ENCODE measurements at regions not wholly inside any gene's neighbourhood (a gene's known extent, or its start where the extent isn't known, plus 50 kb on each side); places are given as distances from the start of the nearest gene placed in this dataset.

GRCh38 chr11:128294671-128295050 lies 292.7 kb downstream of the ETS1 start:
- ATAC-seq: no peak
- TF ChIP-seq CTCF (IDR thresholded peaks at IDR 0.05): no peak
- H3K27me3 ChIP-seq (ENCODE audit: low read depth): no peaks in the 10 kb centered on the region

GRCh38 chr11:128294001-128294670 lies 293.2 kb downstream of the ETS1 start:
- DNase-seq (no peak), ATAC-seq (no peak)
- Histone ChIP-seq H3K4me3 (no peak overlapping the region), H3K27me3 (ENCODE audit: low read depth) (no peaks in the 10 kb centered on the region), H3K27ac (no peak overlapping the region), H3K9me3 (no peaks in the 10 kb centered on the region), H3K4me1 (peaks cover 63% of the 10 kb centered on the region), H3K36me3 (no peaks in the 10 kb centered on the region)
- intact Hi-C loops (cut with DNase I): loop anchor here (5.0 kb wide), 1 partner anchor 338 kb away; no protein-coding TSS in a partner anchor
- no peak for TF ChIP-seq CTCF (IDR thresholded peaks at IDR 0.05)

More at GRCh38 chr11:128294671-128295050, 292.7 kb downstream of the ETS1 start:
- Histone ChIP-seq H3K4me3 (no peak overlapping the region), H3K36me3 (no peaks in the 10 kb centered on the region), H3K27ac (no peak overlapping the region), H3K4me1 (peaks cover 67% of the 10 kb centered on the region), H3K9me3 (no peaks in the 10 kb centered on the region)
- no peak for DNase-seq
- intact Hi-C loops (cut with DNase I): loop anchor here (5.0 kb wide), 1 partner anchor 338 kb away; no protein-coding TSS in a partner anchor

- TF ChIP-seq CTCF (IDR thresholded peaks at IDR 0.05): no peak
- Histone ChIP-seq H3K4me1 (peaks cover 42% of the 10 kb centered on the region), H3K4me3 (no peak overlapping the region), H3K27me3 (ENCODE audit: low read depth) (no peaks in the 10 kb centered on the region), H3K9me3 (no peaks in the 10 kb centered on the region), H3K36me3 (no peaks in the 10 kb centered on the region), H3K27ac (peak overlapping the region; percentile 69)
- intact Hi-C loops (cut with DNase I): loop anchor here (5.0 kb wide), 1 partner anchor 340 kb away; no protein-coding TSS in a partner anchor
- ATAC-seq (no peak), DNase-seq (no peak)
These were observed 295.5 kb downstream of the ETS1 start for GRCh38 chr11:128291835-128292234.

- peak overlapping the region; percentile 23 for H3K4me3 ChIP-seq
- H3K4me1 ChIP-seq: peaks cover 41% of the 10 kb centered on the region
- H3K27me3 ChIP-seq (ENCODE audit: low read depth): no peaks in the 10 kb centered on the region
- H3K9me3 ChIP-seq: no peaks in the 10 kb centered on the region
- TF ChIP-seq CTCF (IDR thresholded peaks at IDR 0.05): no peak
- H3K27ac ChIP-seq: peak overlapping the region; percentile 69
- DNase-seq: no peak
- intact Hi-C loops (cut with DNase I): loop anchor here (5.0 kb wide), 1 partner anchor 341 kb away; no protein-coding TSS in a partner anchor
- ATAC-seq: no peak
- H3K36me3 ChIP-seq: no peaks in the 10 kb centered on the region
These were observed 296.4 kb downstream of the ETS1 start for GRCh38 chr11:128291007-128291406.

- ATAC-seq: peak; percentile 90 to 92
- Histone ChIP-seq H3K9me3 (no peaks in the 10 kb centered on the region), H3K4me3 (peak overlapping the region; percentile 23), H3K4me1 (peaks cover 41% of the 10 kb centered on the region), H3K27ac (peak overlapping the region; percentile 69), H3K27me3 (ENCODE audit: low read depth) (no peaks in the 10 kb centered on the region), H3K36me3 (no peaks in the 10 kb centered on the region)
- TF ChIP-seq CTCF (IDR thresholded peaks at IDR 0.05): peak; percentile 83
- intact Hi-C loops (cut with DNase I): loop anchor here (5.0 kb wide), 1 partner anchor 342 kb away; no protein-coding TSS in a partner anchor
- peak; percentile 49 for DNase-seq
These were observed 297.1 kb downstream of the ETS1 start for GRCh38 chr11:128290106-128290840.

All from lower lobe of right lung (tissue), 2 donors.